ENCODE measurements at regions not wholly inside any gene's neighbourhood (a gene's known extent, or its start where the extent isn't known, plus 50 kb on each side); places are given as distances from the start of the nearest gene placed in this dataset.

DNA sequence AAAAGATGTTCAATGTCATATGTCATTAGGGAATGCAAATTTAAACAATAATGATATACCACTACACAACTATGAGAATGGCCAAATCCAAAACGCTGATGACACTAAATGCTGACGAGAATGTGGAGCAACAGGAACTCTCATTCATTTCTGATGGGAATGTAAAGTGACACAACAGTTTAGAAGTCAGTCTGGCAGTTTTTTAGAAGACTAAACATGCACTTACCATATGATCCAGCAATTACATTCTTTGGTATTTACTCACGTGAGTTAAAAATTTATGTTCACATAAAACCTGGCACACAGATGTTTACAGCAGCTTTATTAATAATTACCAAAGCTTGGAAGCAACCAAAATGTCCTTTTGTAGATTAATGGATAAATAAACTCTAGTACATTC is 110.4 kb upstream of the C1orf21 start:
- ATAC-seq = no peak
- no peak for TF ChIP-seq RARB (CRISPR knock-in tag; IDR thresholded peaks at IDR 0.05)
- TF ChIP-seq ZNF70 (CRISPR knock-in tag; IDR thresholded peaks at IDR 0.05) = no peak
- TF ChIP-seq CSDC2 (CRISPR knock-in tag; IDR thresholded peaks at IDR 0.05) = no peak
- TF ChIP-seq, protein P1, sequence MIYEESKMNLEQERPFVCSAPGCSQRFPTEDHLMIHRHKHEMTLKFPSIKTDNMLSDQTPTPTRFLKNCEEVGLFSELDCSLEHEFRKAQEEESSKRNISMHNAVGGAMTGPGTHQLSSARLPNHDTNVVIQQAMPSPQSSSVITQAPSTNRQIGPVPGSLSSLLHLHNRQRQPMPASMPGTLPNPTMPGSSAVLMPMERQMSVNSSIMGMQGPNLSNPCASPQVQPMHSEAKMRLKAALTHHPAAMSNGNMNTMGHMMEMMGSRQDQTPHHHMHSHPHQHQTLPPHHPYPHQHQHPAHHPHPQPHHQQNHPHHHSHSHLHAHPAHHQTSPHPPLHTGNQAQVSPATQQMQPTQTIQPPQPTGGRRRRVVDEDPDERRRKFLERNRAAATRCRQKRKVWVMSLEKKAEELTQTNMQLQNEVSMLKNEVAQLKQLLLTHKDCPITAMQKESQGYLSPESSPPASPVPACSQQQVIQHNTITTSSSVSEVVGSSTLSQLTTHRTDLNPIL (CRISPR knock-in tag; IDR thresholded peaks at IDR 0.05; ENCODE audit: low read depth) = no peak
- TF ChIP-seq TOX (CRISPR knock-in tag; IDR thresholded peaks at IDR 0.05; ENCODE audit: borderline replicate concordance) = no peak
- TF ChIP-seq ZNF565 (CRISPR knock-in tag; conservative IDR thresholded peaks at IDR 0.05; ENCODE audit: low read depth) = no peak
- TF ChIP-seq ISL1 (CRISPR knock-in tag; IDR thresholded peaks at IDR 0.05) = no peak
- TF ChIP-seq, protein P2, sequence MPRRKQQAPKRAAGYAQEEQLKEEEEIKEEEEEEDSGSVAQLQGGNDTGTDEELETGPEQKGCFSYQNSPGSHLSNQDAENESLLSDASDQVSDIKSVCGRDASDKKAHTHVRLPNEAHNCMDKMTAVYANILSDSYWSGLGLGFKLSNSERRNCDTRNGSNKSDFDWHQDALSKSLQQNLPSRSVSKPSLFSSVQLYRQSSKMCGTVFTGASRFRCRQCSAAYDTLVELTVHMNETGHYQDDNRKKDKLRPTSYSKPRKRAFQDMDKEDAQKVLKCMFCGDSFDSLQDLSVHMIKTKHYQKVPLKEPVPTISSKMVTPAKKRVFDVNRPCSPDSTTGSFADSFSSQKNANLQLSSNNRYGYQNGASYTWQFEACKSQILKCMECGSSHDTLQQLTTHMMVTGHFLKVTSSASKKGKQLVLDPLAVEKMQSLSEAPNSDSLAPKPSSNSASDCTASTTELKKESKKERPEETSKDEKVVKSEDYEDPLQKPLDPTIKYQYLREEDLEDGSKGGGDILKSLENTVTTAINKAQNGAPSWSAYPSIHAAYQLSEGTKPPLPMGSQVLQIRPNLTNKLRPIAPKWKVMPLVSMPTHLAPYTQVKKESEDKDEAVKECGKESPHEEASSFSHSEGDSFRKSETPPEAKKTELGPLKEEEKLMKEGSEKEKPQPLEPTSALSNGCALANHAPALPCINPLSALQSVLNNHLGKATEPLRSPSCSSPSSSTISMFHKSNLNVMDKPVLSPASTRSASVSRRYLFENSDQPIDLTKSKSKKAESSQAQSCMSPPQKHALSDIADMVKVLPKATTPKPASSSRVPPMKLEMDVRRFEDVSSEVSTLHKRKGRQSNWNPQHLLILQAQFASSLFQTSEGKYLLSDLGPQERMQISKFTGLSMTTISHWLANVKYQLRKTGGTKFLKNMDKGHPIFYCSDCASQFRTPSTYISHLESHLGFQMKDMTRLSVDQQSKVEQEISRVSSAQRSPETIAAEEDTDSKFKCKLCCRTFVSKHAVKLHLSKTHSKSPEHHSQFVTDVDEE (CRISPR knock-in tag; IDR thresholded peaks at IDR 0.05) = no peak
- TF ChIP-seq BACH2 (CRISPR knock-in tag; IDR thresholded peaks at IDR 0.05; ENCODE audit: borderline replicate concordance) = no peak
- no peak for TF ChIP-seq ESRRG (CRISPR knock-in tag; IDR thresholded peaks at IDR 0.05)

DNA sequence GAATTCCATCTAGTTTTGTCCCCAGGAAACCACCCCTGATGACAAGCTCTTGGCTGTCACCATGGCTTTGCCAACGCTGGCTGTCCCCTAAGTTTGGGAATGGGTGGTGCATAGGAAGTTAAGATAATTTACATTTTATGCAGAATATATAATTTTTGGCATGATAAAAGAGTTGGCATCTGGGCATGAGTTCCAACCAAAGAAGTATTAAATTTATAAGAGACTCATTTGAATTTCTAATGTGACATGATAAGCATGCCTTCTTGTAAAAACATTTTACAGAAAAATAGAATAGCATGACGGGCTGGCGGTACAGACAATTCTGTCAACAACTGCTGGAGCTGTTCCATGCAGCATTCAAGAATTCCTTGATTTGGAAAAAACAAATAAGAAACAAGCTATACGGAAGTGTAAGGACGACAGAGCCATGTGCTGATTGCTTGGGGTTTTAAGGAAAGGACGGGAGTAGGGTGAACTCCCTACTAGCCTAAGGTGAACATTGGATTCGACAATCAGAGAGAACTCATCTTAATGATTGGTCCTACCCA is 106.8 kb upstream of the C1orf21 start:
- ATAC-seq = no peak
- no peak for TF ChIP-seq ZC3H10 (CRISPR knock-in tag; IDR thresholded peaks at IDR 0.05)
- TF ChIP-seq GLIS3 (CRISPR knock-in tag; IDR thresholded peaks at IDR 0.05) = no peak
- TF ChIP-seq, protein P1 (CRISPR knock-in tag; IDR thresholded peaks at IDR 0.05; ENCODE audit: low read depth) = no peak
- TF ChIP-seq, protein P2 (CRISPR knock-in tag; IDR thresholded peaks at IDR 0.05) = no peak
- TF ChIP-seq CSDC2 (CRISPR knock-in tag; IDR thresholded peaks at IDR 0.05) = no peak
- no peak for TF ChIP-seq ZFP30 (CRISPR knock-in tag; IDR thresholded peaks at IDR 0.05)
- TF ChIP-seq ZNF565 (CRISPR knock-in tag; conservative IDR thresholded peaks at IDR 0.05; ENCODE audit: low read depth) = no peak
- TF ChIP-seq ESRRG (CRISPR knock-in tag; IDR thresholded peaks at IDR 0.05) = no peak
- no peak for TF ChIP-seq ZNF8 (CRISPR knock-in tag; IDR thresholded peaks at IDR 0.05)

DNA sequence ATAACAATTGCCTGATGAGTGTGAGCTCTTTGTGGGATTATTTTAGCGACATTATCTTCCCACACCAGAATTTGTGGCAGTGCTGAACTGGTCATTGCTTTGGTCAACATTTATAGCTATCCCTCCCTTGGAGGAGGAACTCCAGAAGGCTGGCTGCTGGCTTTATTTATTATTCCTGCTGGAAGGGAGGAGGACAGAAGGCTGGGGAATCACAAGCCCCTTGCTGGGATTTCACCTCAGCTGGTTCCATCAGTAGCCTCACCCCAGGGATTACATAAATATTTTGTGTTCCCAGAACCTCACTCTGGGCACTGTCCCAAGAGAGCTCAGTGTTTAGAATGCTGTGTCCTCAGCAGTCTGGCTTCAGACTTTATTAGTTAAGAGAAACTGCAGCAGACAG is 102.8 kb upstream of the C1orf21 start:
- TF ChIP-seq ZNF8 (CRISPR knock-in tag; IDR thresholded peaks at IDR 0.05) (no peak), CSDC2 (CRISPR knock-in tag; IDR thresholded peaks at IDR 0.05) (no peak)
- peak; percentile 71 for ATAC-seq

DNA sequence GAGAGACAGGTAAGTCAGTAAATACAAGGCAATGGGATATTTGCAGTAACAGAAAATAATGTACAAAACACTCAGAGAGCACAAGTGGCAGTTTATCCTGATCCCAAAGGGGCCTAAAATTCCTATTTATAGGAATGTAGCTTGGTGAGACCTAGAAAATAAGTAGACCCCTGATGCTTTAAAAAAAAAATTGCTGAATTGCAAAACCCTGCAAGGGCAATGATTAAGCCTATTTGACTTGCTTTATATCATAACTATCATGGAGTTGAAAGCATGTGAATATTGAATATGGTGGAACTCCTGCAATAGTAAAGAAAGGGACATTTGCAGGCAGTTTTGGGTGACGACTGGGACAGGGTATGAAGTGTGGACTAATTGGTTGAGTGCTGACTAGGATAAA is 101.9 kb upstream of the C1orf21 start:
- ATAC-seq = no peak
- TF ChIP-seq ZC3H10 (CRISPR knock-in tag; IDR thresholded peaks at IDR 0.05) = no peak
- TF ChIP-seq, protein P2 (CRISPR knock-in tag; IDR thresholded peaks at IDR 0.05) = no peak
- TF ChIP-seq GLIS3 (CRISPR knock-in tag; IDR thresholded peaks at IDR 0.05) = no peak
- TF ChIP-seq TCF4 (CRISPR knock-in tag; IDR thresholded peaks at IDR 0.05; ENCODE audit: borderline replicate concordance) = no peak
- no peak for TF ChIP-seq RARB (CRISPR knock-in tag; IDR thresholded peaks at IDR 0.05)

Data from SK-N-SH treated with all-trans-retinoic acid at 6 μM for 48 hours (cell line).